ENCODE measurements at regions not wholly inside any gene's neighbourhood (a gene's known extent, or its start where the extent isn't known, plus 50 kb on each side); places are given as distances from the start of the nearest gene placed in this dataset.
"Not testable (repeated sequence)": the region's sequence is repeated elsewhere in the genome, so short reads cannot be mapped to it uniquely, and the experiment has no call there.

DNA sequence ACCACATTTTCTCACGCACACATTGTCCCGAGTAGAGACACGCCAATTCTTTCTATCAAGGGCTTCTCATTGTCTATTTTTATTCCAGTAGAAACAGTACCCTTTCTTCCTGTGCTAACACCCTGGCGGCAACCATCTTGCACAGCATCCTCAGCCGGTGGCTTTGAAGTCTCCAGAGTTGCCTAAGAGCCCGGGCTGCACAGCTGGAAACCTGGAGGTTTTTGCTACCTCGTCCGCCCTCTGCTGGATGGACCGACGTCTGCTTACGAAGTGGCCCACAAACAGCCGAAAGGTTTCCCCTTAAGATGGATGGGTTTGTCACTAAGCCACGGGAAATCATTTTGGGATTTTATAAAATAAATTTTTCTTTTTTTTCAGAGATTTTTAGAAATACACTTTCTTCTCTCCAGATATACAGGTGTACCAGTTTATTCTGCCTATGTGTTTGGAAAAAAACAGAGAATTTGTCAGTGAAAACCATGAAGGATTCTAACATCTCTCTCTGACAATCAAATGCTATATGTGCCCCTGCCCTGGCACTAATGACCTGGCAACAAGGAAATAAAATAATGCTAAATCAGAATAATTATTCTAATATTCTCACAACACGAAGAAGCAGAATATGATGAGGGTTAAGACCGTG is 81.8 kb upstream of the FAM204A start:
- peak; percentile 23 to 59 for DNase-seq (ENCODE audit: extremely low read depth in 1 of 2, low read depth in 1 of 2)

DNA sequence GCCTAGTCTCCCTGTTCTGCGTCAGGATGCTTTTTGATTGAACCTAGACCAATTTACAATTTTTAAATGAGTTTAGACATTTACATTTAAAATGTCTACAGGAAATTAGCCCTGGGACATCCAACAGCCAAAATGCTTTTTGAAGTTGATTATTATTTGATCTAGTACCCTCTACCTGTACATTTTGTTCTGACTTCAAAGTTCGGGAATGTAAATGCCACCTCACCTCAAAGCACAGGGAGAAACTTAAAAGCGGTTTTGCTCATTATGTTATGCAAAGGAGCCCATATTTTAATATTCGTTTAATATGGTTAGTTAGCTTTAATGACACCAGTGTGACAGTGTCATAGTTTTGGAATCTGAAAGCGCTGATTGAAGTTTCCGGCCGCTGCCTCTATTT is 80.1 kb upstream of the FAM204A start:
- no peak for DNase-seq (ENCODE audit: extremely low read depth in 1 of 2, low read depth in 1 of 2)

DNA sequence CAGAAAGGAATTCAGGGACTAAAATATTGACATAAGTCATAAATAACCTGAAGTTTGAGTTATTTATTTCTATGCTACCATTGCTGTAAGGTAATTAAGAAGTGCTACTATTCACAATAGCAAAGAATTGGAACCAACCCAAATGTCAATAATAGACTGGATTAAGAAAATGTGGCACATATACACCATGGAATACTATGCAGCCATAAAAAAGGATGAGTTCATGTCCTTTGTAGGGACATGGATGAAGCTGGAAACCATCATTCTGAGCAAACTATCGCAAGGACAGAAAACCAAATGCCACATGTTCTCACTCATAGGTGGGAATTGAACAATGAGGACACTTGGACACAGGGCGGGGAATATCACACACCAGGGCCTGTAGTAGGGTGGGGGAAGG is 77.9 kb upstream of the FAM204A start:
- not testable (repeated sequence) for DNase-seq (ENCODE audit: extremely low read depth in 1 of 2, low read depth in 1 of 2)

DNA sequence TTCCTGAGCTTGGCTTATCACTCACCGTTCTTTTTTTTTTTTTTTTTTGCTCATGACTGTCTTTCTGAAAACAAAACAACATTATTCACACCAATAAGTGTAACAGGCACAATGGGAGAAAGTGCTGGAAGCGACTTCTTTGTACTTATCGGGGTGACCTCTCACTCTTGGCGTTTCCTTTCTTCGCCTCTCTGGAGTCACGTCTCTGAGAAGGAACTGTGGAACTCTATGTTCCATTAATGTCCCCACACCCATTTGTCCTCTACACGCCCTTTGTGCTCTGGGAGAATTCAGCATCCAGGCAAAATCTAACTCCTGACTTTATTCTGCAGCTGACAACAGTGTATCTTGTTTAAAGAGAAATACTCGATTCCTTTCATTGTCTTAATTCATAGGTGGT is 70.8 kb upstream of the FAM204A start:
- no peak for DNase-seq (ENCODE audit: extremely low read depth in 1 of 2, low read depth in 1 of 2)

DNA sequence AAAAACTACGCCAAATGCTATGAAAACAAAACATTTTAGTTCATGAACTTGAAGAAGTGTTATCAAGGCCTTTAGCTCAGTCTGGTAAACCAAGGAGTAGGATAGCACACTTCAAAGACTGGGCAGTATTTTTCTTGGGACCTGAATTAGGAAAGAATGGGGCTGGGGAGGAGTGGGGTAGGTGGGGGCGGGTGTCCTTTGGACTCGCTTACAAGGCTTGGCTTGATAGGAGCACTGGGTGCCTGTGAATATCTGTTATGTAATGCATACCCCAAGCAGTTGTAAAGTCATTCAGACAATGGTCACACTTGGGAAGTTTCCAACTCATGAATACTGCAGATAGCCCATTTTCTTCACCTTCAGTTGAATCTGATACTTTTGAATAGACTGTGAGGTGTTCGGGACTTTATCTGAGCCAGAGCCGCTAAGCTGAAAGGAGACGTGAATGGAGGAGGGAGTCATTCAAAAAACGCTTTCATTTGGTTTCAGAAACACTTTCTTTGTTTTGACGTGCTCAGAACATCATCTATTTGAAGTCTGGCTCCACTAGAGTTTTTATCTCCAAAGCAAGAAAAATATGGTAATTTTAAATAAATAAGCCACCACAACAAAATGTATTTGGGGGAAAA is 70.1 kb upstream of the FAM204A start:
- DNase-seq (ENCODE audit: extremely low read depth in 1 of 2, low read depth in 1 of 2): no peak

DNA sequence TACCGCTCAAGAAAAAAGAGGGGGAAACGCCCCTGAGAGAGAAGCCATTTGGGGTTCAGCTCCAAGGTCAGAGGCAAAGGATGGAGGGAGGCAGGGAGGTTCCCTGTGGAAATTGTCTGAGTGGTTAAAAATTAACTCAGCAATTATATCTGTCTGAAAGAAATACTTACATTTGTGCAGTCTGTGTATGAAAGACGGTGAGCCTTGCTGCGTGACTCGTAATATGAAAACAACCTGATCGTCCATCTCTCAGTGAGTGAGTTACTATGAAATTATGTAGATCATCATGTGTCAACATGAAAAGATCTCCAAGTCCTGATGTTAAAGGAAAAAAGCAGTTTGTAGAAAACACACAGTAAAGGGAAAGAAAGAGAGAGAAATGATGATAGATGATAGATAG is 67.2 kb upstream of the FAM204A start:
- no peak for DNase-seq (ENCODE audit: extremely low read depth in 1 of 2, low read depth in 1 of 2)

DNA sequence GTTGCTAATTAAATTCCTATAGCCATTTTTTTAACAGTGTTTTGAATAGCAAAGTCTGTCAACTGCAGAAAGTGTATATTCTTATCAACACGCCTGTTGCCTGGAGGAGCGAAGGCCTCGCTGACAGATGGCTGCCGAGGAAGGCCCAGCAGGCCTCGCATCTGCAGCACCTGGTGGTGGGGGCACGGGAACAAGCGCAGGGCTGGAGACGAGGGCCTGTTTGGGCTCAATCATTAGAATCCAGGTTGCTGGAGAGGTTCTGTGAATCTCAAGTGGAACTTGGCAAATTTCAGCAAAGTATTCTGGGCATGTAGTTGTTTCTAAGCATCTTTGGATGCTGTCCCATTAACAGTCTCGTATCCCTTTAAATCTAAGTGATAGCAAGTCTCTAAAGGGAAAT is 66.1 kb upstream of the FAM204A start:
- no peak for DNase-seq (ENCODE audit: extremely low read depth in 1 of 2, low read depth in 1 of 2)

DNA sequence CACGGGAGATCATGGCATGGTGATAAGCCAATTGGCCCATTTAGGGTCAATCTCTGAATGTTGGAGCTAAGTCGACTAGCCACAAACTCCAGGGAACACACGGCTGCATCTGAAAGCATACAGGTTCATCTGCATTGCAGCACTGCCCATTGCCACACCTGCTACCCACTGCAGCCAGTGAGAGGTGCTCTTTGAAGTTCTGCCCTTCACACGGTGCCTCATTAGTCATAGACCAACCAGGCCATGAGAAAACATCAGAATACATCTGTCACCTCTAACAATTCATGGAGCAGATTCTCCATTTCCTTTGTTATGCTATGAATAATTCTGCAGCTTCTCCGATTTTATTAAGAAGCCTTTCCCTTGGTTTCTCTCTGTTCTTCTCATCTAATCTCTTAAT is 65.7 kb upstream of the FAM204A start:
- DNase-seq (ENCODE audit: extremely low read depth in 1 of 2, low read depth in 1 of 2): no peak

DNA sequence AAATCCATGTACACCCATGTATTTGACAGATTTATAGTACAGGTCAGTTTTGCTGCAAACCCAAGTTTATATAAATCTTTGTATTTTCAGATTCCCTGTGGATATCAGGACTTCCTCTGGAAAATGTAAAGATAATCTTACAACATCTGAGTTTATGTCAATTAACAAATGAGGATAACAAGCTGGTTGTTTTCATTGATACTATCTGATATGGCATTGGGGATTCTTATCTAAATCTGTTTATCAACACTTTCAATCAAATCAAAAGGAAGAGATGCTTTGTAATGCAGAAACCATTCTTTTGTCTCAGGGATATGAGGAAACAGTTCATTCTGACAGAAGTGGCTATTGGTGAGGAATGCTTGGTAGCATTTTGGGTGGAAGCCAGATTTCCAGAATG is 64.9 kb upstream of the FAM204A start:
- DNase-seq (ENCODE audit: extremely low read depth in 1 of 2, low read depth in 1 of 2): no peak

DNA sequence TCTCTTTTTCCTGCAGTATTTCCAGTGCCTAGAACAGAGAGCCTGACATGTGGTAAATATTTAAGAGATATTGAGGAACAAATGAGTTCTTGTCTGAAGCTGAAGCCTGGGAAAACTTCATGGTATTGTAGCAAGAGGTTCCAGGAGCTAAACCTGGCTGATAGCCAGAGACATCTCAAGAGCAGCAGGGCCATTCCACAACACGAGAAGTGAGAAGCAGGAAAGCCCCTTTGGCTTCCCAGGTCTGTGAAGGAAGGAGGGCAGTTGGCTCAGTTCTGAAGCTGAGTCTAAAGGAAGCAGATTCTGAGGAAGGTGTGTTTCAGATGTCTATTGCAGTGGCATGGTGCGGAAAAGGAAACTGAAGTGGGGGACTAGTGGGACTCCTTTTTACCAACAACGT is 63.8 kb upstream of the FAM204A start:
- no peak for DNase-seq (ENCODE audit: extremely low read depth in 1 of 2, low read depth in 1 of 2)

DNA sequence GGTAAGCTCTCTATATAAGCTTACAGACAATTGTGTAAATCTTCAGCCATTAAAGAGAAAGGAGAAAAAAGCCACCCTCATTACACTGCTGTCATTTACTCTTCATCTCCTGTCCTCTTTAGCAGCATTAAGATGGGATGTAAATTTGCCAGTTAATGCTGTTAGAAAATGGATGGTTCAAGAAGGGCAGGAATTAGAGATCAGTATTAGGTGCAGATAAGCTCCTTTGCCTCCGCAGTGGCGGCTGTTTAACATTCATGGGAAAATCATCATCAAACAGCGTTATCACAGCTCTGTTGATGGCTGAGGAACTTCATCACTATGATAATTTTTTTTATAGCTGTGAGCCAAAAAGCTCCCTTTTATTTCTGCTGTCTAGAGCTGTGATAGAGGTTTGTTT is 61.8 kb upstream of the FAM204A start:
- DNase-seq (ENCODE audit: extremely low read depth in 1 of 2, low read depth in 1 of 2): no peak

DNA sequence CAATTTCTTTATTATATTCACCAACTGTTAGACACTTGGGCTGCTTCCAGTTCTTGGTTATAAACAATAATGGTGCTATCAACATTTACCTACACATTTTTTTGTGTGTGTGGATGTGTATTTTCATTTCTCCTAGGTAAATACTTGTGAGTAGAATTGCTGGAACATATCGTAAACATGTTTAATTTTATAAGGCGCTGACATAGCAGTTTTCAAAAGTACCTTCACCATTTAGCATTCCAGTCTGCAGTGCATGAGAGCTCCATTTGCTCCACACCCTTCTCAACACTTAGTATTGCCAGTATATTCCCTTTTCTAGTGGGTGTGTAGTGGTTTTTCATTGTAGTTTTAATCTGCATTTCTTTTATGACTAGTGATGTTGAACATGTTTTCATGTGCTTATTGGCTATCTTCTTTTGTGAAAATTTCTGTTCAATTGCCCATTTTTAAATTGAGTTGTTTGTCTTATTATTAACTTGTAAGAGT is 59.6 kb upstream of the FAM204A start:
- no peak for DNase-seq (ENCODE audit: extremely low read depth in 1 of 2, low read depth in 1 of 2)

DNA sequence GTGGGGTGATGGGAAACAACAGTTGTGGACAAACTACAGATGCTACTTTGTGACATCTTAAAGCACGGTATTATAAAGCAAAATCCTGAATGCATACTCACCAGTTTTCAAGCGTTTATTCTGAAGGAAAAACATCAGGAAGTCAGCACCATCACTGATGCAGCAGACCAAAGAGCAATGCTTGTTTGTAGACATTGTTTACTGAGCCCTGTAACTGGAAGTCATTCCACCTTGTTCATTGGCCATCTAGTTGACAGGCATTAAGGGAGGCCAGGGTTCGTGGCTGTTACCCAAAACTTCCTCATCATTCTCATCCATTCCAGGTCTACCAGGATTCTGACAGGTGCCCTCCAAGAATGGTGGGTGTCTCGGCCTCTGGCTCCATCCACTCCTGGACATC is 55.3 kb upstream of the FAM204A start:
- no peak for DNase-seq (ENCODE audit: extremely low read depth in 1 of 2, low read depth in 1 of 2)

DNA sequence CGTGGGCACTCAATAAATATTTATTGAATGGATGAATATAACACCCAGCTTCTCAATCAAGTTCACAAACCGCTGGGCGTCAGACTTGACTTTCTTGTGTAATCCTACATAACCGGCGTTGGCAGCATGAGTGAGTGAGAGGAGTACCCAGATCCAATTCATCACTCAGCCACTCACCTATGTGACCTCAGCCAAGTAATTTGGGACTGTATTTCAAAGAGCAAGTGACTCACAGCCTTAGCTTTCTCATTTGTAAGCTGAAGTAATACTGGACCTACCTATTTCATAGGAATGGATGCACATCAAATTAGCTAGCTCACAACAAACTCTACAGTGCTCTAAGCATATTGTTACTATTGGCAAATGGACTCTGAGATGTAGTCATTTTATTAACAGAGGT is 53.8 kb upstream of the FAM204A start:
- no peak for DNase-seq (ENCODE audit: extremely low read depth in 1 of 2, low read depth in 1 of 2)

DNA sequence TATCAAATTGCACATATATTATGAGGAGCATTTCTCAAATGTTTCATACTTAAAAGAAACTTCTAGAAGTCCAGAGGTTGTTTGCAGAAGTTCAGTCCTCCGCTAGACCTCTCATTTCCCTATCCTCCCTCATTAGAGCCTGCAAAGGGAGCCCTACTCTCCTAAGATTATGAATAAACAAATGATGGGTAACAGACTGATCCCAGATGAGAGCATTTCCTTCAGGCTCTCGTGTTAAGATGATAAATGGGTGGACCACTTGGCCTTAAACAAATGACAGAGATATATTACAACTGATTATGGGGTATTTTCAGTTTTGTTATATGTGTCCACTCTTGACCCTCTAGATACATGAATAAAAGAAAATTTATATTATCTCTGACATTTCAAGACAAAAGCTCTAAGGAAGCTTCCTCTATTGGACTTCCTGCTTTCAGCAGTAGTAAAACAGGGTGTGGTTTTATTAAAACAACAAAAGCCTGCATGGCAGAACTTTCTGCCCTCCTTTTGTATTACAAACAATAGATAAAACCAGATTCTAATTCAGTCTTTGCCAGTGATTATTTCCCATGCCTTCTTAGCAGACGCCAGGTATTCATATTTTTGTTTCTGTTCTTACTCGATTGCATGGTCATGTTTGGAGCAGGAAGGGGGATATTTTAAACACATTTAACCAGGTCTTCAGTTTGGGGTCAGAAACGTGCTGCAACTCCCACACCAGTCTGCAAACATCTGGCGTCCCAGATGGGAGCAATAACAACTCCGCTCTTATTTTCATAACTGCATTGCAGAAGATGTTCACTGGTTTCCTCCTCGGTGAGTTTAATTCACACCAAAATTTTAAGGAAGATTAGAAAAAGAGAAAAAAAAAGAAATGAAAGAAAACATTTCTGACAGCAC is 52.4 kb upstream of the FAM204A start:
- DNase-seq (ENCODE audit: extremely low read depth in 1 of 2, low read depth in 1 of 2): no peak

DNA sequence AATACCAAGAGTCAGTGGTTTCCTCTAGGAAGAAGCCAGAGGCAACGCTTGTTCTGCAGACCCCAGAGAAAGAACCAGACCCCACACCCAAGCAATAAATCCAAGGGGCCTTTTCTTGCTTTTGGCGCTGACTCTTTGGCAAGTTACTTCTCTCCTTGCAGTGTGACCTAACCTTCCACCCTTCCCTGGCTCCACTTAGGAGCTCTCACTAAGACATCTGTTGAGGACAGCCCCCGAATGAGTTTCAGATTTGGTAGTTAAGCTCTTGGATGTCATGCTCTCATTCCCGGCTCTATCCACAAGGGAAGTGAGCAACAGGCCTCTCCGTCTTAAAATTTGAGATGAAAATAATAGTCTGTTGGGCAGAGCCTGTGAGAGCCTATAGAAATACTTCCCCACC is 50.6 kb upstream of the FAM204A start:
- DNase-seq (ENCODE audit: extremely low read depth in 1 of 2, low read depth in 1 of 2): no peak

Measured in stimulated activated CD8-positive, alpha-beta memory T cell treated with anti-CD3 and anti-CD28 coated beads, Interleukin-7, amount 100 ng/mL, for 48 hours (primary cell).